ENCODE measurements at regions not wholly inside any gene's neighbourhood (a gene's known extent, or its start where the extent isn't known, plus 50 kb on each side); places are given as distances from the start of the nearest gene placed in this dataset.

DNA sequence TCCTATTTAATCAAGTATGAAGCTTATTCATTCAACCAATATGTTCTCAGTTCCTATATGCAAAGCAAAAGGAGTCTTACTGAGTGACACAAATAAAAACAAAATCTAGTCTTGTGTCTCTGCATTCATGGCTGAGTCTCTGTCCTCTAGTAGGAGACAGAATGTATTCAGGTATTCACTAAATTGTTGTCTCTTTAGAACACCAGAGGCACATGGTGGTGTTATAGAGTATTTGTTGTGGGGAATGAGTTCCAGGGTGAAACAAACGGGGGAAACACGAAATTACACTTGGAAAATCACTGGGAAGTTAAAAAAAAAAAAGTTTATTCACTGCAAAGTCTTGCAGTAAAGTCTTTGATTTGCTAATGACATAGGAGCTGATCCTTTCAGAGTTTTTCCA, 131.7 kb upstream of the FSHR start:
- TF ChIP-seq EZH2 (IDR thresholded peaks at IDR 0.05; ENCODE audit: insufficient read depth, poor library complexity, severe bottlenecking) (no peak), EZH2phosphoT487 (IDR thresholded peaks at IDR 0.05; ENCODE audit: insufficient read depth, low read depth) (no peak)
